Stimulated activated CD8-positive, alpha-beta memory T cell treated with anti-CD3 and anti-CD28 coated beads, Interleukin-7, amount 100 ng/mL, for 48 hours (primary cell): ENCODE measurements at regions not wholly inside any gene's neighbourhood (a gene's known extent, or its start where the extent isn't known, plus 50 kb on each side); places are given as distances from the start of the nearest gene placed in this dataset.
"Not testable (repeated sequence)": the region's sequence is repeated elsewhere in the genome, so short reads cannot be mapped to it uniquely, and the experiment has no call there.

Source experiments
- DNase-seq, 2 donors: peaks; one replicate each; pipeline ENCODE4 v3.0.0-alpha.2; 2020; ENCODE audit warnings: low read depth in 1 of 2; ENCODE audit errors: extremely low read depth in 1 of 2

- no peak for DNase-seq
Measured at GRCh38 chr15:36156879-36157427, 422.5 kb upstream of the CDIN1 start.

DNA sequence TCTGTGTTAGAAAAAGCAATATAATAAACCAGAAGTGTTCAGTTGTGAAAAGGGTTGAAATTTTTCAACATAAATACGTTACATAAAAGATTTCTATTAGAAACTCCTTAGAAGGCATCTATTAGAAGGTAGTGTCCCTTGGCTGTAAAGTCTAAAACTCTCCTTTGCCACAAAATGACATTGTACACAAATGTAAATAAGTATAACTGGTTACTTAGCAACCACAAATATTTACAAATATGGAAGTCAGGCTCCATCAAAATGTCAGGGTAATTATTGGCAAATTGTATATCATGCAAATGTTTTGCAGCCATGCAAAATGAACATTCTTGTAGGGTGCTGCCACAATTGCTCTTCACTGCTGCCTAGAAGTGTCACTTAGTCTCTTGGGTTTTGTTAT lies 419.1 kb upstream of the CDIN1 start:
- DNase-seq: no peak

- no peak for DNase-seq
Measured at GRCh38 chr15:36161108-36161507, 418.3 kb upstream of the CDIN1 start.

- DNase-seq: no peak
Measured at GRCh38 chr15:36161771-36162212, 417.6 kb upstream of the CDIN1 start.

DNA sequence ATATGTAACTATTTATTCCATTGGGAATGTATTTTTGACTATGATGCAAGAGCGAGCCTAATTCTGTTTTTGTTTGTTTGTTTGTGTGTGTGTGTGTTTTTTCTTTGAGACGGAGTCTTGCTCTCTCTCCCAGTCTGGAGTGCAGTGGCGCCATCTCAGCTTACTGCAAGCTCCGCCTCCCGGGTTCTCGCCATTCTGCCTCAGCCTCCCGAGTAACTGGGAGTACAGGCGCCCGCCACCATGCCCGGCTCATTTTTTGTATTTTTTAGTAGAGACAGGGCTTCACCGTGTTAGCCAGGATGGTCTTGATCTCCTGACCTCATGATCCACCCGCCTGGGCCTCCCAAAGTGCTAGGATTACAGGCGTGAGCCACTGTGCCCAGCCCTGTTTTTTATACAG lies 415.4 kb upstream of the CDIN1 start:
- not testable (repeated sequence) for DNase-seq

DNA sequence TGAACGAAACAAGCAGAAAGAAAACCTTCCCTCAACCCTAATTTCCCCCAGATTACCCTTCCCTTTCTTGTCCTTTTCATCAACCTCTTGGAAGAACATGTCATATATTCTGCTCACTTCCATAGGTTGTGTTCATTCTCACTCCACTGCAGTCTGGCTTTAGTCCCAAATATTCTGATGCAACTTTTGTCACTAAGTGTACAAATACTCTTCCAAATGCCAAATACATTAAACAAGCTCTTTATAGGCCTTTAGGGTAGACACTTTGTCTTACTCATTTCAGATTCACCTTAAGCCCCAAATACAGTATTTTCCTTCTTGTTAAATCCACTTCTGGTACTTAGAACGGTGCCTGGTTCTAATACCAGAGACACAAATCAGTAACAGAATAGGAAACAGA lies 406.5 kb upstream of the CDIN1 start:
- DNase-seq: no peak

DNA sequence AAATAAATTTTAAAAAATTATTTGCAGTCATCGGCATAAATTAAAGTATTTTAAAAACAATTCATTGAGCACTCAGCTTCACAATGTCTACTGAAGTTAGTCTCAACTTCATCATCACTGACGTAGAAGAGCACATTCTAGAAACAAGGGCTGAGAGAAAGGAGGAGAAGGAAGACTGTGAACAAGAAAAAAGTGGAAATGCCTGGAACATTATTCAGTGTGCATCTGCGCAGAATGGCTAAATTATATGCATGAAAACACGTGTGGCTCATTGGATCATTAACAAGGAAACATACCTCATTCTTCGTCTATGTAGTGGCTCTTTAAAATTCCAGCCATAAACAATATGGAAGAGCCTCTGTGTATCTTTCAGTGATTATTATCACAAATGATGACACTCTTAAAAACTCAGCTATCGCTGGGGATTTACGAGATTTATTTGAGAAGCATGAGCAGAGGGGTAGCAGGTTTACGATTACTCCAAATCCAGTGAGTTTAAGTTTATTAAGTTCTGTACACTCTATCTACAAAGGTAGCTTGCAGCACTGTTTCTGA lies 404.2 kb upstream of the CDIN1 start:
- DNase-seq: no peak

DNA sequence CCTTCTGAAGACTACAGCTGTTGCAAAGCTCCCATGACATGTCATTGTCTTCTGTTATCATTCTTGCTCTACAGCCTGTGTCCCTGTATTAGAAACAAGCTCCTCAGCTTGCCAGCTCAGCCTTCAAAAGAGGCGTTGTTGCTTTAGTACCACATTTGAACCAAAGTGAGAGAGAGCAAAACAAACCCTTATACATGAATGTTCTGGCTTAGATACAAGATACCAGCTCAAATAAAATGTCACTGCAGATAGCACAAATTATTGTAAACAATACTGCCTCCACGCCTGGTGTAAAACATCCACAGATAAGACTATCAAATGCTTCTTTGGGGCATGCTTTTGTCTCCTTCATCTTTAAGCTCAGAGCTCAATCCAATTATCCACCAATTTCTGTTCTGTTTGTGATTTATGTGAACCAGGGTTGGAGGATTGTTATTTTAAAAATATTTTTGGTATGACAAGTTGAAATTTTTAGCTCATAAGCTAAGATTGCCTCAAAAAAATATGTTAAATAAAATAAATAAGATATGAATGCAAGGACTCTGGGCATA lies 403.6 kb upstream of the CDIN1 start:
- no peak for DNase-seq

DNA sequence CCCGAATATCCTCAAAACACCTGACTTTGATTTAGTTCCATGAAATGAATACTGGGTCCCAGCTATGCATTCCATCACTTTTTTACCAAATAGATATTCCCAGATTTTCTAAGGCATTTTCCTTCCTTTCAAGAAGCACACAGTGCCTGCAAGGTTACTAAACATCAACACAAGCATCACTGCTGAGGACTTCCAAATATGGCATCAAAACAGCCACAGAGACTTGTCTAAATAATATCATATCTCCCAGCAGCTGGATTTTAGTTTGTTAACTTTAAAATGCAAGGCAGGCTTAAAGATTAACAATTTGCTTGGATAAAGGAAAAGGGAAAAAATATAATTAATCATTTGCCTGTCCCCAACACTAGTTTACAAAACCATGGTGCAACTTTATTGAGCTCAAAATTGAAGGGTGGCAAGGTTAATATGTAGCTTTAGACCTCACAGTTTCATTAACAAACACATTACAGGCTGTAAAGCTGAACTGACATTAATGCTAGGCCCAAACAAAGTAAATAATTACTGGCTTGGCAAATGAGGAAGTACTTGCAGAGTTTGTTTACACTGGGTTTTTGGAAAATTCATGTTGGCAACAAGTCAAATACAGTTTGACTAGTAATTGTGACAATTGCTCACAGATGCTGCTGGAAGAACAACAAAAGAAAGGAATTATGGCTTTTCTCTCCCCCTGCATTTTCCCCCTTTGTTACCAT lies 401.7 kb upstream of the CDIN1 start:
- DNase-seq: no peak

DNA sequence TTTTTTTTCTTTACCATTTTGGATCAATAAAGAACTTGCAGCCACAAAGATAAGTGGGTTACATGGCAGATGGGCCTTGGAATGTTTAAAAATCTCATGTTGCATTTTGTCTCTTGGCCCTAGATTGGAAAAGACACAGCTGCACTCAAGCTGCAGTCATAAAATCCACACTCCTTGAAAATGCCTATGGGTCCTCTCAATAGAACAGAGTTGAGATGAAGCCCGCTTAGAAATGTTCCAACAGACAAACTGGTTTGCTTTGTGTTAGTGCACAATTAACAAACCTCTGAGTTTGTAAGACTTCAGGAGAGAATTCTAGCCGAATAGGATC lies 401.2 kb upstream of the CDIN1 start:
- DNase-seq: no peak

GRCh38 chr15:36183201-36183600 lies 396.2 kb upstream of the CDIN1 start:
- no peak for DNase-seq

DNA sequence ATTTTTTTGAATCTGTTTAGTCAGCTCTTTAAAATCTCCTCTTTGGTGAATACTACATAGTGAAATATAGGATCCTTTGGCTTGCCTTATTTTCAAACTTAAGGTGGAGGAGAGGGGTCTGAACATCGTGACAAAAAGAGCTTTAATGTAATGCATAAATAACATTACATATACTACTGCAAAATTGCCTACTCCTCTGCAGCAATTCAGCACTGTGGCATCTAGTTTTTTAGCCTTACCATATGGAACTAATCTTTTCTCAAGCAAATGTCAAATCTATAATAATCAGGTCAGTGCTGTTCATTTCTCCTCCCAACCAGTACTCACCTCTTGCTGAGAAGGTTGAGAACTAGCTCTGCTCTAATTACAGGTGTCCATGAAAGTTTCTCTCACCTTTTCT lies 394.0 kb upstream of the CDIN1 start:
- DNase-seq: no peak

GRCh38 chr15:36185845-36186244 lies 393.6 kb upstream of the CDIN1 start:
- DNase-seq: no peak

DNA sequence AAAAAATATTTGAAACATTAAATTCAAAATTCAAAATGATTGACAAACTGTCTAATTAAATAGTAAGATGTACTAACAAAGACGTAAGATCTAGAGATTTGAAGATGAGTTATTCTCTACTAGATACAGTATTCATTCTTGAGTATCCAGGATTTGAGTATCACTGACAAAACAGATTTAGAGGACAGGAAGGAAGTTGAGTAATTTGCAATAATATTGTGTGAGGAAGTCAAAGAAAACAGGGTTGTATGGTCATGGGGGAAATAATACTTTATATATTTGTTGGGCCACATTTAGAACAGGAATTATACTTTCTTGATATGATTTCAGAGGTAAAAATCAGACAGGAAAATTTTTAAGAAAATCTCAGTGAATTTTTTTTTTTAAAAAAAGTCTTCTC lies 393.1 kb upstream of the CDIN1 start:
- DNase-seq: no peak

GRCh38 chr15:36191459-36191858 lies 388.0 kb upstream of the CDIN1 start:
- no peak for DNase-seq

- not testable (repeated sequence) for DNase-seq
Measured at GRCh38 chr15:36195361-36196007, 383.9 kb upstream of the CDIN1 start.

GRCh38 chr15:36208868-36209582 lies 370.4 kb upstream of the CDIN1 start:
- no peak for DNase-seq

DNA sequence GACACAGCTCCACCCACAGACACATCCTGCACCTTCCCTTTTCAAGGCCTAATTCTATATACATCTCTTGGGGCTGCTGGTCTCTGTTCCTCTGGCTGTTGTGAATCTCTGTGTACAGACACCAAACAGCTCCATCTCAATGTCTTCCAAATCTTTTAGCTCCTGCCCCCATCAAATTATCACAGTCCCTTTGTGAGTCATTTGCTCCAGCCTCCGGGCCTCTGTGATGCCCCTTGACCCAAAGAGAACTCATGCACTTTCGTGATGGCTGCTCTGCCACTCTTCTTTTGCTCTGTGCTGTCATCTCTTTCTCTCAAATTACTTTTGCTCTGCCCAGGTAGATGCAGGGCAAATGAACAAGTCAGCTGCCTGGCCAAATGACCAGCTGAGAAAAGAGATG lies 369.0 kb upstream of the CDIN1 start:
- no peak for DNase-seq

- DNase-seq: no peak
Measured at GRCh38 chr15:36218322-36218721, 361.1 kb upstream of the CDIN1 start.

DNA sequence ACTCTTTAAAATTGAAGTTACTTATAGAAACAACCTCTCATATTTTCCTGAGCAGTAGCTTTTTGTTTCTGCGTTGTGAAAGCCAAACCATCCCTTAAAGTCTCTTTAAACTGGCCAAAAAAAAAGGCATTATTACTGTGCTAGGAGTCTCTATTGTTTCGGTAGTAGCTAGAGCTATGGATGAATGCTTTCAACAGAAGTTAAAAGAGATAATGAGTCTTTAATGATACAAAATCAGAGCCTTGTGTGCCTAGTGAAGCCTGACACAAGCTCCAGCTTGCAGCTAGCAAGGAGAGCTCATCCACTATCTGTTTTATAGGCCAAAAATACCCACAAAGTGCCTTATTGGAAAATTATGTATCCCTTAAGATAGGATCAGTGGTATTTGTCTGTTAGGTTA lies 360.4 kb upstream of the CDIN1 start:
- no peak for DNase-seq

GRCh38 chr15:36221992-36222391 lies 357.4 kb upstream of the CDIN1 start:
- DNase-seq: no peak
